ENCODE measurements at regions not wholly inside any gene's neighbourhood (a gene's known extent, or its start where the extent isn't known, plus 50 kb on each side); places are given as distances from the start of the nearest gene placed in this dataset.
"Not testable (repeated sequence)": the region's sequence is repeated elsewhere in the genome, so short reads cannot be mapped to it uniquely, and the experiment has no call there.

DNA sequence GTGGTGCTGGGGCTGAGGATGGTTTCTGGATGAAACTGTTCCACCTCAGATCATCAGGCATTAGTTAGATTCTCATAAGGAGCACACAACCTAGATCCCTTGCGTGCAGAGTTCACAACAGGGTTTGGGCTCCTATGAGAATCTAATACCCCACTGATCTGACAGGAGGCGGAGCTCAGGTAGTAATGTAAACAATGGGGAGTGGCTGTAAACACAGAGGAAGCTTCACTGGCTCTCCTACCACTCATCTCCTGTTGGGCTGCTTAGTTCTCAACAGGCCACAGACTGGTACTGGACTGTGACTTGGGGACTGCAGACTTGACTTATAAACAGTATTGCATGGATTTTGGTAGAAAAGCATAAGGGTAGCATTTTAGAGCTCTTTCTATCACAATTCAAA, 870.7 kb upstream of the CDH10 start:
- no peak overlapping the region for H3K27ac Mint-ChIP-seq
- H3K4me3 Mint-ChIP-seq, result no peak overlapping the region
- CTCF ChIA-PET, result no interaction called here
- peaks cover 21% of the 10 kb centered on the region for H3K4me1 Mint-ChIP-seq
- H3K9me3 Mint-ChIP-seq, result peaks cover 26% of the 10 kb centered on the region
- H3K27me3 Mint-ChIP-seq (ENCODE audit: low read depth), result no peaks in the 10 kb centered on the region
- POLR2A ChIA-PET, result no interaction called here
- ATAC-seq (peak; percentile 96), DNase-seq (ENCODE audit: low spot score) (no peak)
- peak; percentile 58; the same call in 1 of the 2 replicates for TF ChIP-seq FOXK1 (CRISPR knock-in tag; IDR thresholded peaks at IDR 0.05)
- TF ChIP-seq, protein P1, sequence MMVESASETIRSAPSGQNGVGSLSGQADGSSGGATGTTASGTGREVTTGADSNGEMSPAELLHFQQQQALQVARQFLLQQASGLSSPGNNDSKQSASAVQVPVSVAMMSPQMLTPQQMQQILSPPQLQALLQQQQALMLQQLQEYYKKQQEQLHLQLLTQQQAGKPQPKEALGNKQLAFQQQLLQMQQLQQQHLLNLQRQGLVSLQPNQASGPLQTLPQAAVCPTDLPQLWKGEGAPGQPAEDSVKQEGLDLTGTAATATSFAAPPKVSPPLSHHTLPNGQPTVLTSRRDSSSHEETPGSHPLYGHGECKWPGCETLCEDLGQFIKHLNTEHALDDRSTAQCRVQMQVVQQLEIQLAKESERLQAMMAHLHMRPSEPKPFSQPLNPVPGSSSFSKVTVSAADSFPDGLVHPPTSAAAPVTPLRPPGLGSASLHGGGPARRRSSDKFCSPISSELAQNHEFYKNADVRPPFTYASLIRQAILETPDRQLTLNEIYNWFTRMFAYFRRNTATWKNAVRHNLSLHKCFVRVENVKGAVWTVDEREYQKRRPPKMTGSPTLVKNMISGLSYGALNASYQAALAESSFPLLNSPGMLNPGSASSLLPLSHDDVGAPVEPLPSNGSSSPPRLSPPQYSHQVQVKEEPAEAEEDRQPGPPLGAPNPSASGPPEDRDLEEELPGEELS (CRISPR knock-in tag; IDR thresholded peaks at IDR 0.05), result peak; percentile 88
- TF ChIP-seq, protein P2, sequence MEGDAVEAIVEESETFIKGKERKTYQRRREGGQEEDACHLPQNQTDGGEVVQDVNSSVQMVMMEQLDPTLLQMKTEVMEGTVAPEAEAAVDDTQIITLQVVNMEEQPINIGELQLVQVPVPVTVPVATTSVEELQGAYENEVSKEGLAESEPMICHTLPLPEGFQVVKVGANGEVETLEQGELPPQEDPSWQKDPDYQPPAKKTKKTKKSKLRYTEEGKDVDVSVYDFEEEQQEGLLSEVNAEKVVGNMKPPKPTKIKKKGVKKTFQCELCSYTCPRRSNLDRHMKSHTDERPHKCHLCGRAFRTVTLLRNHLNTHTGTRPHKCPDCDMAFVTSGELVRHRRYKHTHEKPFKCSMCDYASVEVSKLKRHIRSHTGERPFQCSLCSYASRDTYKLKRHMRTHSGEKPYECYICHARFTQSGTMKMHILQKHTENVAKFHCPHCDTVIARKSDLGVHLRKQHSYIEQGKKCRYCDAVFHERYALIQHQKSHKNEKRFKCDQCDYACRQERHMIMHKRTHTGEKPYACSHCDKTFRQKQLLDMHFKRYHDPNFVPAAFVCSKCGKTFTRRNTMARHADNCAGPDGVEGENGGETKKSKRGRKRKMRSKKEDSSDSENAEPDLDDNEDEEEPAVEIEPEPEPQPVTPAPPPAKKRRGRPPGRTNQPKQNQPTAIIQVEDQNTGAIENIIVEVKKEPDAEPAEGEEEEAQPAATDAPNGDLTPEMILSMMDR (IDR thresholded peaks at IDR 0.05), result no peak
- peaks cover 4% of the 10 kb centered on the region for H3K36me3 Mint-ChIP-seq

DNA sequence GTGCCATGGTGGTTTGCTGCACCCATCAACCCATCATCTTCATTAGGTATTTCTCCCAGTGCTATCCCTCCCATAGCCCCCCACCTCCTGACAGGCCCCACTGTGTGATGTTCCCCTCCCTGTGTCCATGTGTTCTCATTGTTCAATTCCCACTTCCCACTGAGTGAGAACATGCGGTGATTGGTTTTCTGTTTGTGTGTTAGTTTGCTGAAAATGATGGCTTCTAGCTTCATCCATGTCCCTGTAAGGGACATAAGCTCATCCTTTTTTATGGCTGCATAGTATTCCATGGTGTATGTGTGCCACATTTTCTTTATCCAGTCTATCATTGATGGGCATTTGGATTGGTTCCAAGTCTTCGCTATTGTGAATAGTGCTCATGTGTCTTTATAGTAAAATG, 865.9 kb upstream of the CDH10 start:
- H3K27ac Mint-ChIP-seq; DNase-seq (ENCODE audit: low spot score); H3K36me3 Mint-ChIP-seq; H3K27me3 Mint-ChIP-seq (ENCODE audit: low read depth); POLR2A ChIA-PET; CTCF ChIA-PET; ATAC-seq; H3K4me3 Mint-ChIP-seq: not testable (repeated sequence)
- Mint-ChIP-seq H3K4me1 (peaks cover 15% of the 10 kb centered on the region), H3K9me3 (peaks cover 26% of the 10 kb centered on the region)

DNA sequence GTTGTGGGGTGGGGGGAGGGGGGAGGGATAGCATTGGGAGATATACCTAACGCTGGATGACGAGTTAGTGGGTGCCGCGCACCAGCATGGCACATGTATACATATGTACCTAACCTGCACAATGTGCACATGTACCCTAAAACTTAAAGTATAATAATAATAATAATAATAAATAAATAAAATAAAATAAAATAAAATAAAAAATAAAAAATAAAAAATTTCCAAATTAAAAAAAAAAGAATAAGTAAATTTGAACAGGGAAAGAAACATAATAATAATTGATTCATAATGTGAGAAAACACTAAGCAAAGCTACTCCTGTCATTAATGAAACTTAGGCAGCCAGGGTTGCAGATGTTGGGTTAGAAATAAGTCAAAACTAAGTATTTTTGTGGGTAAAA, 863.2 kb upstream of the CDH10 start:
- H3K4me3 Mint-ChIP-seq; POLR2A ChIA-PET; H3K4me1 Mint-ChIP-seq; ATAC-seq; H3K27ac Mint-ChIP-seq; DNase-seq (ENCODE audit: low spot score); H3K27me3 Mint-ChIP-seq (ENCODE audit: low read depth); CTCF ChIA-PET: not testable (repeated sequence)
- Mint-ChIP-seq H3K9me3 (peaks cover 39% of the 10 kb centered on the region), H3K36me3 (peaks cover 10% of the 10 kb centered on the region)
- TF ChIP-seq HMGA2 (CRISPR knock-in tag; IDR thresholded peaks at IDR 0.05), result peak; percentile 92

DNA sequence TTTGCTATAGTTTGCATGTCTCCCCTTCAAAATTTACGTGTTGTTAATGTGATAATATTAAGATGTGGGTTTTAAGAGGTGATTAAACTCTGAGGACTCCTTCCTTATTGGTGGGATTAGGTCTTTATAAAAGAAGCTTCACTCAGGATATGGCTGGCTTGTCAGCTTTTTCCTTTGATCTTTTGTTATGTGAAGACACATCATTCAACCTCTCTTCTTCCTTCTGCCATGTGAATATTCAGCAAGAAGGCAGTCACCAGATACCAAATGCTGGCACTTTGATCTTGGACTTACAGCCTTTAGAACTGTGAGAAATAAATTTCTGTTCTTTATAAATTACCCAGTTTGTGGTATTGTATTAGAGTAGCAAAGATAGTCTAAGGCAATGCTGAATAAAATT, 855.9 kb upstream of the CDH10 start:
- Mint-ChIP-seq H3K36me3 (peaks cover 22% of the 10 kb centered on the region), H3K4me3 (no peak overlapping the region), H3K4me1 (peaks cover 27% of the 10 kb centered on the region), H3K27me3 (ENCODE audit: low read depth) (no peaks in the 10 kb centered on the region; the same call in 1 of the 2 replicates), H3K27ac (no peak overlapping the region), H3K9me3 (peaks cover 32% of the 10 kb centered on the region)
- DNase-seq (ENCODE audit: low spot score) (no peak), ATAC-seq (peak; percentile 81)
- POLR2A ChIA-PET, result no interaction called here
- TF ChIP-seq, protein P3, sequence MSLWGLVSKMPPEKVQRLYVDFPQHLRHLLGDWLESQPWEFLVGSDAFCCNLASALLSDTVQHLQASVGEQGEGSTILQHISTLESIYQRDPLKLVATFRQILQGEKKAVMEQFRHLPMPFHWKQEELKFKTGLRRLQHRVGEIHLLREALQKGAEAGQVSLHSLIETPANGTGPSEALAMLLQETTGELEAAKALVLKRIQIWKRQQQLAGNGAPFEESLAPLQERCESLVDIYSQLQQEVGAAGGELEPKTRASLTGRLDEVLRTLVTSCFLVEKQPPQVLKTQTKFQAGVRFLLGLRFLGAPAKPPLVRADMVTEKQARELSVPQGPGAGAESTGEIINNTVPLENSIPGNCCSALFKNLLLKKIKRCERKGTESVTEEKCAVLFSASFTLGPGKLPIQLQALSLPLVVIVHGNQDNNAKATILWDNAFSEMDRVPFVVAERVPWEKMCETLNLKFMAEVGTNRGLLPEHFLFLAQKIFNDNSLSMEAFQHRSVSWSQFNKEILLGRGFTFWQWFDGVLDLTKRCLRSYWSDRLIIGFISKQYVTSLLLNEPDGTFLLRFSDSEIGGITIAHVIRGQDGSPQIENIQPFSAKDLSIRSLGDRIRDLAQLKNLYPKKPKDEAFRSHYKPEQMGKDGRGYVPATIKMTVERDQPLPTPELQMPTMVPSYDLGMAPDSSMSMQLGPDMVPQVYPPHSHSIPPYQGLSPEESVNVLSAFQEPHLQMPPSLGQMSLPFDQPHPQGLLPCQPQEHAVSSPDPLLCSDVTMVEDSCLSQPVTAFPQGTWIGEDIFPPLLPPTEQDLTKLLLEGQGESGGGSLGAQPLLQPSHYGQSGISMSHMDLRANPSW (CRISPR knock-in tag; conservative IDR thresholded peaks at IDR 0.05; ENCODE audit: low read depth), result no peak
- TF ChIP-seq, protein P4, sequence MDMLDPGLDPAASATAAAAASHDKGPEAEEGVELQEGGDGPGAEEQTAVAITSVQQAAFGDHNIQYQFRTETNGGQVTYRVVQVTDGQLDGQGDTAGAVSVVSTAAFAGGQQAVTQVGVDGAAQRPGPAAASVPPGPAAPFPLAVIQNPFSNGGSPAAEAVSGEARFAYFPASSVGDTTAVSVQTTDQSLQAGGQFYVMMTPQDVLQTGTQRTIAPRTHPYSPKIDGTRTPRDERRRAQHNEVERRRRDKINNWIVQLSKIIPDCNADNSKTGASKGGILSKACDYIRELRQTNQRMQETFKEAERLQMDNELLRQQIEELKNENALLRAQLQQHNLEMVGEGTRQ (CRISPR knock-in tag; IDR thresholded peaks at IDR 0.05), result no peak
- CTCF ChIA-PET, result no interaction called here

DNA sequence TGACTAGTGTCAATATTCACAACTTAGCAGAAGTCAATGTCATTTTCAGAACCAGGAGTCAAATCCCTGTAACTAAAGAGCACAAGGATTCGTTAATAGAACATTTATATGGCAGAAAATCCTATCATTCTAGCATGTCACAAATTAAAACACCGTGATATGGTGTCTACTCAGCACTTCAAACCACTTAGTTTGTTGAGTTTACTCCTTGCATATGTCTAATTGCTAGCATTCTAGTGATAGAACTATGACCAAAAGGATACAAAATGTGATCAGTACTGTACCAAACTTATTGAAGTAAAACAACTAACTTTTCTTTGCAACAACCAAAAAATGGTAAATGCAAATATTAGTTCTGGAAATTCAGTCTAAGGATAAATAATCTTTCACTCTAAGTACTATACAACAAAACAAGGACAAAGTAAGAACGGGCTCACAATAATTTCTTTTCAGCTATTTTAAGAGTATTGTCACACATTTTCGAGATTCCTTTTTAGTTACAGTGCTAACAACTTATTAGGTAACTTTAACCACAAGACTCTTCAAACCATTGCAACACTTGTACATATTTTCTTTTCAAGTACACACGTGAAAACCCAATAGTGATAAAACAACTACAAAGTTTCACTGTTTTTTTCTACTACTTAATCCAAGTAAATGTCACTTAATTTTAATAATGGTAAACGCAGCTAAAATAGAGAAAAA, 845.2 kb upstream of the CDH10 start:
- H3K9me3 Mint-ChIP-seq, result peaks cover 7% of the 10 kb centered on the region
- H3K27ac Mint-ChIP-seq, result no peak overlapping the region
- no peaks in the 10 kb centered on the region for H3K27me3 Mint-ChIP-seq (ENCODE audit: low read depth)
- peaks cover 10% of the 10 kb centered on the region; the same call in 1 of the 2 replicates for H3K36me3 Mint-ChIP-seq
- H3K4me3 Mint-ChIP-seq, result no peak overlapping the region
- H3K4me1 Mint-ChIP-seq, result no peaks in the 10 kb centered on the region
- POLR2A ChIA-PET, result no interaction called here
- ATAC-seq (no peak), DNase-seq (ENCODE audit: low spot score) (no peak)
- TF ChIP-seq TCF7 (CRISPR knock-in tag; IDR thresholded peaks at IDR 0.05; ENCODE audit: low read depth) (no peak), PRRX2 (CRISPR knock-in tag; IDR thresholded peaks at IDR 0.05) (no peak), JAZF1 (CRISPR knock-in tag; IDR thresholded peaks at IDR 0.05) (no peak), ZNF121 (CRISPR knock-in tag; IDR thresholded peaks at IDR 0.05) (no peak), SOX15 (CRISPR knock-in tag; IDR thresholded peaks at IDR 0.05) (no peak)
- TF ChIP-seq, protein P5, sequence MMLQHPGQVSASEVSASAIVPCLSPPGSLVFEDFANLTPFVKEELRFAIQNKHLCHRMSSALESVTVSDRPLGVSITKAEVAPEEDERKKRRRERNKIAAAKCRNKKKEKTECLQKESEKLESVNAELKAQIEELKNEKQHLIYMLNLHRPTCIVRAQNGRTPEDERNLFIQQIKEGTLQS (CRISPR knock-in tag; conservative IDR thresholded peaks at IDR 0.05), result no peak
- CTCF ChIA-PET, result no interaction called here

Measured in WTC11 (cell line).